Lung (tissue), 11 donors: ENCODE measurements at regions not wholly inside any gene's neighbourhood (a gene's known extent, or its start where the extent isn't known, plus 50 kb on each side); places are given as distances from the start of the nearest gene placed in this dataset.

ENCODE experiments used
- ATAC-seq: fragments of 200-7000 bp; cut with Tn5 transposase; one replicate; pipeline ENCODE4 v1.9.1; 2020; ENCODE audit warnings: moderate number of reproducible peaks; ENCODE audit not compliant: insufficient read depth, low FRiP score
- DNase-seq, 3 donors: peaks; one replicate each; pipeline ENCODE4 v3.0.0-alpha.2; 2013 to 2017
- H3K27ac ChIP-seq, 2 donors: one replicate each; pipeline ENCODE4 v1.5.1; 2013; ENCODE audit warnings: mild to moderate bottlenecking in 2 of 2, moderate library complexity in 2 of 2, control low read depth in 1 of 2, inconsistent platforms in 1 of 2, low read depth in 1 of 2, low read length in 1 of 2
- H3K27me3 ChIP-seq, 3 donors: one replicate each; pipeline ENCODE4 v1.5.1; 2013; ENCODE audit warnings: low read length in 2 of 3; ENCODE audit not compliant: control insufficient read depth in 3 of 3, insufficient read depth in 3 of 3
- H3K36me3 ChIP-seq, 4 donors: one replicate each; pipeline ENCODE4 v1.5.1; 2013; ENCODE audit warnings: low read length in 4 of 4, mild to moderate bottlenecking in 1 of 4, moderate library complexity in 1 of 4; ENCODE audit not compliant: control insufficient read depth in 4 of 4, insufficient read depth in 4 of 4
- H3K4me1 ChIP-seq, 5 donors: one replicate each; pipeline ENCODE4 v1.5.1; 2013; ENCODE audit warnings: low read length in 5 of 5, mild to moderate bottlenecking in 2 of 5, moderate library complexity in 1 of 5; ENCODE audit not compliant: control insufficient read depth in 5 of 5, insufficient read depth in 5 of 5
- H3K4me3 ChIP-seq: one replicate; pipeline ENCODE4 v1.5.1; 2013; ENCODE audit warnings: mild to moderate bottlenecking, control low read depth, moderate library complexity
- H3K9ac ChIP-seq, 2 donors: one replicate each; pipeline ENCODE4 v1.5.1; 2013; ENCODE audit warnings: low read length in 2 of 2, control low read depth in 1 of 2; ENCODE audit not compliant: insufficient read depth in 1 of 2
- H3K9me3 ChIP-seq, 4 donors: one replicate each; pipeline ENCODE4 v1.5.1; 2013; ENCODE audit warnings: low read length in 3 of 4, mild to moderate bottlenecking in 1 of 4, moderate library complexity in 1 of 4; ENCODE audit not compliant: control insufficient read depth in 4 of 4, insufficient read depth in 3 of 4
- WGBS, 2 donors: extraction: QIAGEN DNeasy Blood & Tissue Kit; methylation state at CpG; one replicate each; pipeline ENCODE4 v1.1.7; 2013; 5-methylcytosine and 5-hydroxymethylcytosine counted together
- TF ChIP-seq, protein P1 (sequence below): IDR thresholded peaks from 2 replicates; pipeline ENCODE4 v1.5.1; 2012; ENCODE audit warnings: mild to moderate bottlenecking; ENCODE audit errors: control extremely low read depth, extremely low read depth
- donor health status: control.
- donor health status: control.
- donor health status: Bipolar disorder and iron deficiency.
- donor health status: healthy.
- donor health status: DM: yes; HTN: yes; CAD: no.

DNA sequence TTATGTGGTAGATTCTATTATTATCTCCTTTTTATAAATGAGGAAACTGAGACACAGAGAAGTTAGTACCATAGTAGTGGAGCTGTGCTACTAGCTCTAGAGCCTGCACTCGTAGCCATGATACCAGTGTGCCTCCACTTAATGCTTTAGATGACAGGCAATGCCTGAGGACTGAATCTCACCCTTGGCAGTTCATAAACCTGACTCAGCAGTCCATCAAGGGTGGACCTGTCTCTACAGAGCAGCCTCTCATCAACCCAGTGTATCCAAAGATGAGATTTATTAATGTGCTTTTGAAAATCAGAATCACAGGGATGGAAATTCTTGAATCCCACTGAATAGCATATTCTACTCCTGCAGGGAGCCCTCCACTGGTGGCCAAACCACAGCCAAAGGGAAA, 483.2 kb upstream of the DIPK2B start:
- TF ChIP-seq, protein P1, sequence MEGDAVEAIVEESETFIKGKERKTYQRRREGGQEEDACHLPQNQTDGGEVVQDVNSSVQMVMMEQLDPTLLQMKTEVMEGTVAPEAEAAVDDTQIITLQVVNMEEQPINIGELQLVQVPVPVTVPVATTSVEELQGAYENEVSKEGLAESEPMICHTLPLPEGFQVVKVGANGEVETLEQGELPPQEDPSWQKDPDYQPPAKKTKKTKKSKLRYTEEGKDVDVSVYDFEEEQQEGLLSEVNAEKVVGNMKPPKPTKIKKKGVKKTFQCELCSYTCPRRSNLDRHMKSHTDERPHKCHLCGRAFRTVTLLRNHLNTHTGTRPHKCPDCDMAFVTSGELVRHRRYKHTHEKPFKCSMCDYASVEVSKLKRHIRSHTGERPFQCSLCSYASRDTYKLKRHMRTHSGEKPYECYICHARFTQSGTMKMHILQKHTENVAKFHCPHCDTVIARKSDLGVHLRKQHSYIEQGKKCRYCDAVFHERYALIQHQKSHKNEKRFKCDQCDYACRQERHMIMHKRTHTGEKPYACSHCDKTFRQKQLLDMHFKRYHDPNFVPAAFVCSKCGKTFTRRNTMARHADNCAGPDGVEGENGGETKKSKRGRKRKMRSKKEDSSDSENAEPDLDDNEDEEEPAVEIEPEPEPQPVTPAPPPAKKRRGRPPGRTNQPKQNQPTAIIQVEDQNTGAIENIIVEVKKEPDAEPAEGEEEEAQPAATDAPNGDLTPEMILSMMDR: no peak
- no peaks in the 10 kb centered on the region for H3K36me3 ChIP-seq
- H3K4me1 ChIP-seq: no peaks in the 10 kb centered on the region
- no peak overlapping the region for H3K9ac ChIP-seq
- H3K27me3 ChIP-seq: peaks cover 0 to 5% (median 4%) of the 10 kb centered on the region in 3 donors
- H3K4me3 ChIP-seq: no peak overlapping the region
- no peaks in the 10 kb centered on the region for H3K9me3 ChIP-seq
- WGBS, 2 donors: 46 to 90% methylated on average over 1 of the region's 1 CpG
- no peak overlapping the region for H3K27ac ChIP-seq
- DNase-seq (no peak), ATAC-seq (no peak)

DNA sequence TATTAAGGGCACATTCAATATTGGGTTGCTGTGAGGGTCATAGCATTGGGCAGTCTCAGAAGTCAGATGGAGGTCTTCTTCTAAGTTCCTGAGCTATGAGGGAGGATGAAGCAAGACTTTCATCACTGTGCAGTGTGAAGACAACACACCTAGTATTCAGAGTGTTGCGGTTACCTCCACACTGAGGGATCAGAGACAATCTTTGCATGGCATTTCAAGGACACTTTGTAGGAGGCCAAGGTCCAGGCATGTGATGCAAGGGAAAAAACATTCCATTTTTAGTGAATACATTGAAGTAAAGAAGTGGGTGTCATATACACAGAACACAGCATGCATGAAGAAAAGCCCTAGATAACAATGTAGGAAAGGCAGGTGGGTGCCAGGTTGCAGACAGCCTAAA, 481.2 kb upstream of the DIPK2B start:
- Histone ChIP-seq H3K36me3 (no peaks in the 10 kb centered on the region), H3K4me1 (no peaks in the 10 kb centered on the region), H3K9ac (no peak overlapping the region), H3K9me3 (no peaks in the 10 kb centered on the region), H3K4me3 (no peak overlapping the region), H3K27me3 (peaks cover 0 to 7% (median 4%) of the 10 kb centered on the region in 3 donors), H3K27ac (no peak overlapping the region)
- 95 to 100% methylated on average over 1 of the region's 1 CpG for WGBS, 2 donors
- DNase-seq (no peak), ATAC-seq (no peak)
- TF ChIP-seq, protein P1: no peak

DNA sequence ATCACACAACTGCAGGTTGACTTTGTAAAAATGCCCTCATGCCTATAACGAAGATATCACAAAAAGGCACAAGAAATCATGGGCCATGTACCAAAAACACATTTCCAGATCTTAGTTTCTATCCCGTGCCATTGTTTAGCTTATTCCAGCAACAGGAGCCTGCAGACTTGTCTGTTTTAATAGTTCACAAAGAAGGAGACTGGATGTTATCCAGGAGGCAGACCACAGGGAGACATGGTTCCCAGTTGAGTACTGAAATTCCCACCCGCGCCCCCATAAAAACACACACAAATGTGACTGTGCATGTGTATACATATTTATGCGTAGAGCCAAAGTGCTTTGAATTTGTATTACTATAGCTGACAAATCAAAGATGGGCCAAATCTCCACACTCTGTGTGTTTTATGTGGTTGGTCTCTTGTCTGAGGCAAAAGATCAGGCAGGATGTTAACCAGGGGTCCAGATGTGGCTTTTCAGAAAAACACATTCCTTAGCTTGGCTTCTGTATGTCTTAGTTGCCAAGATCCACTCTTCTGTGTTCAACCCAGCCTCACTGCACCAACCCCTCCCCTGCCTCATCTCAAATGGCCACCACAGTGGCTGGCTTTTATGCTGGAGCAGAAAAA, 469.2 kb upstream of the DIPK2B start:
- Histone ChIP-seq H3K9ac (no peak overlapping the region), H3K4me1 (peaks cover 0 to 13% (median 0%) of the 10 kb centered on the region in 5 donors), H3K27ac (no peak overlapping the region), H3K4me3 (no peak overlapping the region), H3K27me3 (peaks cover 0 to 4% (median 3%) of the 10 kb centered on the region in 3 donors), H3K9me3 (peaks cover 0 to 5% (median 0%) of the 10 kb centered on the region in 4 donors), H3K36me3 (no peaks in the 10 kb centered on the region)
- 75 to 91% methylated on average over 5 of the region's 5 CpGs for WGBS, 2 donors
- DNase-seq (peak; percentile 77 to 95 (median 92)), ATAC-seq (no peak)
- TF ChIP-seq, protein P1: no peak
